Motor neuron (in vitro differentiated cells): ENCODE measurements at regions not wholly inside any gene's neighbourhood (a gene's known extent, or its start where the extent isn't known, plus 50 kb on each side); places are given as distances from the start of the nearest gene placed in this dataset.

Experiments
- ATAC-seq, 8 experiments: fragments of 200-7000 bp; cut with Tn5 transposase; replicated peaks in 6 of 8; 2 replicates each; pipeline ENCODE4 v1.8.0; 2021; ENCODE audit warnings: mild to moderate bottlenecking in 8 of 8, moderate library complexity in 8 of 8
- H3K27ac ChIP-seq, 2 donors: fragments of 250-450 bp; sonication (Bioruptor Pico); 2 replicates each; pipeline ENCODE4 v1.9.0; 2021; ENCODE audit warnings: antibody characterized with exemption in 2 of 2, mild to moderate bottlenecking in 2 of 2, moderate library complexity in 1 of 2
- H3K4me1 ChIP-seq, 2 donors: fragments of 250-450 bp; sonication (Bioruptor Pico); replicated peaks in 1 of 2; 2 replicates each; pipeline ENCODE4 v1.6.1; 2021; ENCODE audit warnings: antibody characterized with exemption in 2 of 2, mild to moderate bottlenecking in 2 of 2, moderate library complexity in 1 of 2
- H3K4me3 ChIP-seq, 5 donors: fragments of 250-450 bp; sonication (Bioruptor Pico); 2 replicates each; pipeline ENCODE4 v1.9.0; 2021; ENCODE audit warnings: antibody characterized with exemption in 5 of 5, mild to moderate bottlenecking in 5 of 5, moderate library complexity in 4 of 5
- WGBS, 10 experiments: fragments of 450-650 bp; shearing (Covaris generic); methylation state at CpG; one replicate each; pipeline ENCODE4 v1.0.0; 2022; 5-methylcytosine and 5-hydroxymethylcytosine counted together
- in situ Hi-C, 9 experiments: fragments of 400-800 bp; cut with MboI; loops; one replicate each; pipeline ENCODE4 v1.15.0; 2021; ENCODE audit warnings: low sequenced_read_pairs in 9 of 9, low pct_unique_long_range_greater_than_20kb in 2 of 9; ENCODE audit not compliant: unreplicated experiment in 9 of 9

DNA sequence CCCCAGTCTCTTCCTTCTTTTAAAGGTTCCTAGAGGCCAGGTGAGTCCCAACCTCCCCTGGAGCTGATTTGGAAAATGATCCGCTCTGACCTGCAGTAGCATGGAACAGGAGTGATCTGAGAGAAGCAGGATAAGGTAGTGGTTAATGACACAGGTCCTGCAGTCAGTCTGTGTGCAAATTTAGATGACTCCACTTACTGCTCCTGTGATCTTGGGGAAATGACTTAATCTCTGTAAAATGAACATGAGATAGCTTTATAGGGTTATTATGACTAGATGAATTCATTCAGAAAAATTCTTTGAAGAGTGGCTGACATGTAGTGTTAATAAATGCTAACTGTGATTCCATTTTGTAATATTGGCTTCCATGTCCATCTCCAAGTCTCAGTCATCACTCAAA is 374.9 kb upstream of the CAMK1G start:
- WGBS, 10 experiments = 86 to 100% (median 100%) methylated on average over 1 of the region's 1 CpG; no CpG with 5 or more reads in 6 of the 10 experiments
- ATAC-seq = no peak
- in situ Hi-C loops = loop anchor here in 3 of 9 experiments (25.0 kb wide), 3 partner anchors 354 to 971 kb away; partner anchors contain the start of gene PLXNA2 (in 2 of the 3)
- H3K4me1 ChIP-seq = peaks cover 12 to 40% of the 10 kb centered on the region in 2 donors
- no peak overlapping the region for H3K27ac ChIP-seq
- no peak overlapping the region for H3K4me3 ChIP-seq

DNA sequence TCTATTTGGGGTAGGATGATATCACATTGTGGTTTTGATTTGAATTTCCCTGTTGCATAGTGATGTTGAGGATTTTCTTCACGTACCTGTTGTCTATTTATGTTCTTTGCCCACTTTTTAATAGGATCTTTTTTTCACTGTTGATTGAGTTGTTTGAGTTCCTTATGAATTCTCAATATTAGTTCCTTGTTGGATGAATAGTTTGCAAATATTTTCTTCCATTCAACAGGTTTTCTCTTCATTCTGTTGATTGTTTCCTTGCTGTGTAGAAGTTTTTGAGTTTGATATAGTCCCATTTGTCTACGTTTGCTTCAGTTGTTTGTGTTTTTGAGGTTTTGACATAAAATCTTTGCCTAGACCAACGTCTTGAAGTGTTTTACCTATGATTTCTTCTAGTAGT is 369.5 kb upstream of the CAMK1G start:
- 6 to 81% (median 53%) methylated on average over 2 to 3 of the region's 3 CpGs for WGBS, 10 experiments
- no peak overlapping the region for H3K27ac ChIP-seq
- H3K4me1 ChIP-seq = peaks cover 5 to 11% of the 10 kb centered on the region in 2 donors
- no peak overlapping the region for H3K4me3 ChIP-seq
- in situ Hi-C loops = loop anchor here in 3 of 9 experiments (25.0 kb wide), 3 partner anchors 348 to 977 kb away; partner anchors contain the start of gene PLXNA2 (in 2 of the 3)
- no peak for ATAC-seq

- H3K4me3 ChIP-seq = no peak overlapping the region
- ATAC-seq = no peak
- in situ Hi-C loops = loop anchor here in 3 of 9 experiments (25.0 kb wide), 3 partner anchors 346 to 979 kb away; partner anchors contain the start of gene PLXNA2 (in 2 of the 3)
- no peaks in the 10 kb centered on the region for H3K4me1 ChIP-seq
- H3K27ac ChIP-seq = no peak overlapping the region
These were observed 367.7 kb upstream of the CAMK1G start for GRCh38 chr1:209215826-209216225.

GRCh38 chr1:209218113-209218512 is 365.4 kb upstream of the CAMK1G start:
- H3K4me3 ChIP-seq = no peak overlapping the region
- H3K27ac ChIP-seq = no peak overlapping the region
- no peak for ATAC-seq
- no peaks in the 10 kb centered on the region for H3K4me1 ChIP-seq
- in situ Hi-C loops = loop anchor here in 3 of 9 experiments (25.0 kb wide), 3 partner anchors 344 to 981 kb away; partner anchors contain the start of gene PLXNA2 (in 2 of the 3)

GRCh38 chr1:209218981-209219380 is 364.5 kb upstream of the CAMK1G start:
- Histone ChIP-seq H3K4me3 (no peak overlapping the region), H3K27ac (no peak overlapping the region), H3K4me1 (no peaks in the 10 kb centered on the region)
- ATAC-seq = peak in 2 of 8 experiments; percentile 11 to 23
- in situ Hi-C loops = loop anchor here in 3 of 9 experiments (25.0 kb wide), 3 partner anchors 343 to 982 kb away; partner anchors contain the start of gene PLXNA2 (in 2 of the 3)
- WGBS, 10 experiments = 66 to 100% (median 77%) methylated on average over 1 to 3 of the region's 3 CpGs; no CpG with 5 or more reads in 5 of the 10 experiments

DNA sequence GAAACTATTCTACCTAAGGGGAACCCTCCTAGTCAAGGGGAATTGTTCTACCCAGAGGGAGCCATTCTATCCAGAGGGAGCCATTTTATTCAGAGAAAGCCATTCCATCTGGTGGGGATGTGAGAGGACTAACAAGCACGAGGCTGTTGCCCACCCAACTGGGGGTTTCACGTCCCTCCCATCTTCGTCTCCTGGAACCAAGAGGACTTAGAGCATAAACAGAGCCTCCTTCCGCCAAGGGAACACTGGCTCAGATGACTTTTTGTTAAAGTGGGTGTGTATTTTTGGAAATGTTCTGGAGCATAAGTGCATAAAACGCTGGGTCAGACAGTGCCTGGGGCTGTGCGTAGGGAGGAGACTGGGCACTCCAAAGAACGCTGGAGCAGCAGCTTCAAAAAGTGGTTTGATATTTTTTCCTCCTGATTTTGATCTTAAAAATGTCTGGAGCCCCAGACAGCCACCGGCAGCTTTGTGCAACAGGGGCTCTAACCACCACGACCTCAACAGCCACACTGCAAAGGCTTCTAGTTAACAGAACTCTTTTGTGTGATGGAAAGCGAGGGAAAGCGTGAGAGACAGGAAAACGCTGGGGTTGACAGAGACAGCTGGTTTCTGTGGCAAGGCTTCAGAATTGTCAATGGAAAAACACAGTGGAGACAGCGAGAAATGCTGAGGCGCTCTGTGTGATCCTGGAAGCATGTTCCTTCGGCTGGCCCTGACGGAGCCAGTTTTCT is 363.6 kb upstream of the CAMK1G start:
- no peaks in the 10 kb centered on the region for H3K4me1 ChIP-seq
- no peak overlapping the region for H3K27ac ChIP-seq
- 11 to 100% (median 83%) methylated on average over 1 to 14 of the region's 16 CpGs; no CpG with 5 or more reads in 1 of the 10 experiments for WGBS, 10 experiments
- in situ Hi-C loops = loop anchor here in 3 of 9 experiments (25.0 kb wide), 3 partner anchors 342 to 983 kb away; partner anchors contain the start of gene PLXNA2 (in 2 of the 3)
- peak in 3 of 8 experiments; percentile 83 to 93 (median 92) for ATAC-seq
- no peak overlapping the region for H3K4me3 ChIP-seq

GRCh38 chr1:209222826-209223225 is 360.7 kb upstream of the CAMK1G start:
- no peaks in the 10 kb centered on the region for H3K4me1 ChIP-seq
- 27 to 95% (median 82%) methylated on average over 1 to 5 of the region's 5 CpGs; no CpG with 5 or more reads in 1 of the 10 experiments for WGBS, 10 experiments
- in situ Hi-C loops = loop anchor here in 3 of 9 experiments (25.0 kb wide), 3 partner anchors 339 to 986 kb away; partner anchors contain the start of gene PLXNA2 (in 2 of the 3)
- ATAC-seq = peak in 4 of 8 experiments; percentile 15 to 76 (median 50)
- no peak overlapping the region for H3K27ac ChIP-seq
- H3K4me3 ChIP-seq = no peak overlapping the region

- in situ Hi-C loops = loop anchor here in 3 of 9 experiments (25.0 kb wide), 3 partner anchors 339 to 986 kb away; partner anchors contain the start of gene PLXNA2 (in 2 of the 3)
- Histone ChIP-seq H3K27ac (no peak overlapping the region), H3K4me3 (no peak overlapping the region), H3K4me1 (no peaks in the 10 kb centered on the region)
- no peak for ATAC-seq
- 22 to 100% (median 67%) methylated on average over 1 of the region's 1 CpG for WGBS, 10 experiments
These were observed 359.7 kb upstream of the CAMK1G start for GRCh38 chr1:209223791-209224190.

DNA sequence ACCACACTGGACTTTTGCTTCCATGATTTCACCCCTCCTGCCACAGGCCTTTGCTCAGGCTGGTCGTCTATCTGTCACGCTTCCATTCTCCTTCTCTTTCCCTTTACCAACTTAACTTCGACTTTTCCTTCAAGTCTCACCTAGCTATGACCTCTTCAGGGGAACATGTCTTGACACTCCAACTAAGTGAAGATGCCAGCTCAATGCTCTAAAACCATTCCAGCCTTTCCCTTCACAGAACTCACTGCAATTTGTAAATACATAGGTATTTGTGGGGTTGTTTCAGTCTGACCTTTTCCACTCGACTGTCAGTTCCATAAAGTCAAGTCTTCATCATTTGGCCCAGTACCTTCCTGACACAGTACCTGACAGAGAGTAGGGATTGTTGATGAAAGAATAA is 358.6 kb upstream of the CAMK1G start:
- in situ Hi-C loops = loop anchor here in 3 of 9 experiments (25.0 kb wide), 3 partner anchors 337 to 988 kb away; partner anchors contain the start of gene PLXNA2 (in 2 of the 3)
- Histone ChIP-seq H3K4me1 (no peaks in the 10 kb centered on the region), H3K4me3 (no peak overlapping the region), H3K27ac (no peak overlapping the region)
- 13 to 95% (median 78%) methylated on average over 1 to 4 of the region's 4 CpGs; no CpG with 5 or more reads in 1 of the 10 experiments for WGBS, 10 experiments
- ATAC-seq = no peak

GRCh38 chr1:209227171-209227570 is 356.3 kb upstream of the CAMK1G start:
- ATAC-seq = no peak
- Histone ChIP-seq H3K27ac (no peak overlapping the region), H3K4me3 (no peak overlapping the region), H3K4me1 (no peaks in the 10 kb centered on the region)
- in situ Hi-C loops = no loop called here
- WGBS, 10 experiments = 43 to 86% (median 73%) methylated on average over 4 to 6 of the region's 6 CpGs; no CpG with 5 or more reads in 2 of the 10 experiments

DNA sequence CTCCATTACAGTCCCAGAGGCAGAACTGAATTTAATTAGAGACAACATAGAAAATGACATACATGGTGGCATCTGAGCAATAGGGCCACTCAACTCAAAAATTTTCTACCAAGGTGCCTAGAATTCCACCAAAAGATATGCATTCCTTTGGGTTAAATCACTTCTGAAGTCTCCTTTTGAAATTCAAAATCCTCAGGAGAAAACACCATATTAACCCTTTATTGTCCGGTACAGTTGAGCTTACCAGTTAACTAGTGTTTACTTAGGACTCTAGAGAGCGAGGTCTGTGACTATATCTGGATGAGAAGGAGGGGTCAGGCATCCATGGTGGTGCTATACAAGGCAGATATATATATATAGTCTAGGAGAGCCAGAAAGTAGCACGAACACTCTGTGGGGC is 355.6 kb upstream of the CAMK1G start:
- H3K27ac ChIP-seq = no peak overlapping the region
- 18 to 100% (median 67%) methylated on average over 1 to 3 of the region's 3 CpGs for WGBS, 10 experiments
- no peak for ATAC-seq
- in situ Hi-C loops = no loop called here
- no peak overlapping the region for H3K4me3 ChIP-seq
- no peaks in the 10 kb centered on the region for H3K4me1 ChIP-seq

GRCh38 chr1:209229494-209230061 is 353.9 kb upstream of the CAMK1G start:
- 8 to 90% (median 78%) methylated on average over 2 to 3 of the region's 3 CpGs for WGBS, 10 experiments
- no peak overlapping the region for H3K4me3 ChIP-seq
- no peak overlapping the region for H3K27ac ChIP-seq
- H3K4me1 ChIP-seq = no peaks in the 10 kb centered on the region
- no peak for ATAC-seq
- in situ Hi-C loops = no loop called here

DNA sequence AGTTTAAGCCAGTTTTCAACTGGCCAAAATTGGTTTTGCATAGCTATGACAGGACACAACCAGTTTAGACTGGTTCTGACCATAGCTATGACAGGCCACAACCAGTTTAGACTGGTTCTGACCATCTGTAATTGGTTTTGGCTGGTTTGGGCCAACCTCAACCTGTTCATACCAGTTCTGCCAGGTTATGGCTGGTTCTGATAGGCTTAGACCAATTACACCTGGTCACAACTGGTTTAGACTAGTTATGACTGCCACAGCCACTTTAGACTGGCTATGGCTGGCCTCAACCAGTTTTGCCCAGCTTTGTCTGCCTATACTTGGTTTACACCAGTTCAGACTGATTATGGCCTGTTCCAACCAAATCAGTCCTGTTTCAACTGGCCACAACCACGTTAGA is 353.2 kb upstream of the CAMK1G start:
- no peak for ATAC-seq
- in situ Hi-C loops = no loop called here

More for the DNA sequence above, 353.2 kb upstream of the CAMK1G start:
- WGBS, 10 experiments = 22 to 100% (median 82%) methylated on average over 1 of the region's 1 CpG; no CpG with 5 or more reads in 2 of the 10 experiments
- Histone ChIP-seq H3K27ac (no peak overlapping the region), H3K4me1 (no peaks in the 10 kb centered on the region), H3K4me3 (no peak overlapping the region)
